ENCODE measurements at regions not wholly inside any gene's neighbourhood (a gene's known extent, or its start where the extent isn't known, plus 50 kb on each side); places are given as distances from the start of the nearest gene placed in this dataset.

DNA sequence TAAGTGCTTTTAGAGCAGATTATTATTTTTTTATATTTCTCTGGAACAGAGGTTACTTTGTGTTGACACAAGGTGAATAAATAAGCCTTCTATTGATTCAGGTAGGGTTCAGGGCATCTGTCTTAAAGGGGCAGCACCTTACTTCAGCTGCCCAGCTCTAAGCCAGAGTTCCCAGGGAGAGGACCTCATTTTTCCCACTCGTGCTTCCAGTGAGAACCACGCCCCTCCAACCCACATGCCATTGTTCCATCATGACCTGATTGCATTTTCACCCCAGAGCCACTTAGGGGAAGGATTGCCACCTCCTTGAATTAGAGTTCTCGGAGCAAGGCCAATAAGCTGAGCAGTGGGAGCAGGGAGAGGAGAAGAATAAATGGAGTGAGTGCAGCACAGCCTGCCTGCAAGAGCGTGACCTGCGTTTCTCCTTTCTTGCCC, 104.3 kb upstream of the FRY start:
- TF ChIP-seq, protein P1, sequence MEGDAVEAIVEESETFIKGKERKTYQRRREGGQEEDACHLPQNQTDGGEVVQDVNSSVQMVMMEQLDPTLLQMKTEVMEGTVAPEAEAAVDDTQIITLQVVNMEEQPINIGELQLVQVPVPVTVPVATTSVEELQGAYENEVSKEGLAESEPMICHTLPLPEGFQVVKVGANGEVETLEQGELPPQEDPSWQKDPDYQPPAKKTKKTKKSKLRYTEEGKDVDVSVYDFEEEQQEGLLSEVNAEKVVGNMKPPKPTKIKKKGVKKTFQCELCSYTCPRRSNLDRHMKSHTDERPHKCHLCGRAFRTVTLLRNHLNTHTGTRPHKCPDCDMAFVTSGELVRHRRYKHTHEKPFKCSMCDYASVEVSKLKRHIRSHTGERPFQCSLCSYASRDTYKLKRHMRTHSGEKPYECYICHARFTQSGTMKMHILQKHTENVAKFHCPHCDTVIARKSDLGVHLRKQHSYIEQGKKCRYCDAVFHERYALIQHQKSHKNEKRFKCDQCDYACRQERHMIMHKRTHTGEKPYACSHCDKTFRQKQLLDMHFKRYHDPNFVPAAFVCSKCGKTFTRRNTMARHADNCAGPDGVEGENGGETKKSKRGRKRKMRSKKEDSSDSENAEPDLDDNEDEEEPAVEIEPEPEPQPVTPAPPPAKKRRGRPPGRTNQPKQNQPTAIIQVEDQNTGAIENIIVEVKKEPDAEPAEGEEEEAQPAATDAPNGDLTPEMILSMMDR (IDR thresholded peaks at IDR 0.05), result no peak
- Histone ChIP-seq H3K79me2 (no peaks in the 10 kb centered on the region), H3K27ac (no peak overlapping the region)

DNA sequence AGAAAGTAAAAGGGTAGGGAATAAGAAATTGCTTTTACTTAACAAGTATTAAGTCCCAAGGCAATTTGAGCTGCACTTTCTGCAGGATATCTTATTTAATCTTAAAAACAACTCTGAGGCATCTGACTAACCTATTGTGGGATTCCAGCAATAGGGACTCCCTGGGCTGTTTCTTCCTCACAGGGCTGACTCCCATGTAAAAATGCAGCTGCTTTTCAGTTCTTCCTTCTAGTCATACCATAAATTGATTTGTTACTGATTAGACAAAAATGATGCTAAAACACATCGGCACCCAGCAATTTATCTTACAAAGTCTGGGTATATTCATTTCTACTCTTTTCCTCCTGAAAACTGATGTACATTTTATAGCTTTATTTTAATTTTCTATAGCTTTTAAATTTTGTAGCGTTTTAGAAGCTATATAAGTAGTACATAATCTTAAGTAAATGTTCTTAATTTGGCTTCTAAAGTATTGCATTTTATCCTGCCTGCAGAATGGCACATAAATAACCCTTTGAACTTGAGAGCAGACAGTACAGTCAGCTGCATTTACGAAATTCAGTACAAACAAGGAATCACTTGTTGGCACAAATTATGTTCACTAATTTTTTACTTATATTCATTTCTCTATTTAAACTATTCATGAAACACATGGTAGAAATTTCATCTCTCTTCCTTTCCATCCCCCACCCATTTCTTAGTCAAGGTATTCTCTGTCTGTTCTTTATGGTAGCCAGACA, 102.4 kb upstream of the FRY start:
- Histone ChIP-seq H3K4me1 (no peaks in the 10 kb centered on the region), H3K27ac (no peak overlapping the region)

More for the DNA sequence above, 104.3 kb upstream of the FRY start:
- Histone ChIP-seq H3K4me1 (no peaks in the 10 kb centered on the region), H3K9me3 (ENCODE audit: control insufficient read depth, low read length) (no peaks in the 10 kb centered on the region), H3K4me3 (ENCODE audit: low read depth, low read length) (no peak overlapping the region), H3K9ac (no peak overlapping the region), H2AFZ (no peak overlapping the region), H3K4me2 (ENCODE audit: low read length) (no peak overlapping the region), H3K27me3 (ENCODE audit: control insufficient read depth, insufficient read depth, low read length) (no peaks in the 10 kb centered on the region), H3K36me3 (ENCODE audit: control insufficient read depth, insufficient read depth, low read length) (no peaks in the 10 kb centered on the region)

DNA sequence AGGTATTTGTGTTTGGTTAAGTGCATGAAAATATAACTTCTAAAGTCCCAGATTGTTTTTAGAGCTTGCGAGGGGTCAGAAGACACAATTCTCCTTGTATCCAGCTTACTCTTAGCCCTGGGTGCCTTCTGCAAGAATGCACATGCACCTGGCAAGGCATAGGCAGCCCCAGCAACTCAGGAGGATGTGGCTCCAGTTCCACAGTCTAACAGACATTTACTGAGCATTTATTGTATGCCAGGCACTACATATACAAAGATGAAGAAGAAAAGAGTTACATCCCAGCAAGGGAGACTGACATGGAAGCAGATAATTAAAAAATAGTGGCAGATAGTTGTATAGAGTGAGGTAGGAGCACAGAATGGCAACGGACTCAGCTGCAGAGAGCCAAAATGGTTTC, 101.1 kb upstream of the FRY start:
- Histone ChIP-seq H3K36me3 (ENCODE audit: control insufficient read depth, insufficient read depth, low read length) (no peaks in the 10 kb centered on the region), H2AFZ (no peak overlapping the region), H3K9ac (no peak overlapping the region), H3K4me3 (ENCODE audit: low read depth, low read length) (no peak overlapping the region), H3K4me1 (no peaks in the 10 kb centered on the region), H3K4me2 (ENCODE audit: low read length) (no peak overlapping the region), H3K27ac (no peak overlapping the region), H3K9me3 (ENCODE audit: control insufficient read depth, low read length) (no peaks in the 10 kb centered on the region), H3K27me3 (ENCODE audit: control insufficient read depth, insufficient read depth, low read length) (no peaks in the 10 kb centered on the region), H3K79me2 (no peaks in the 10 kb centered on the region)
- TF ChIP-seq, protein P1 (IDR thresholded peaks at IDR 0.05), result no peak

More for the DNA sequence above, 102.4 kb upstream of the FRY start:
- TF ChIP-seq, protein P1 (IDR thresholded peaks at IDR 0.05), result no peak
- Histone ChIP-seq H3K79me2 (no peaks in the 10 kb centered on the region), H3K36me3 (ENCODE audit: control insufficient read depth, insufficient read depth, low read length) (no peaks in the 10 kb centered on the region), H2AFZ (no peak overlapping the region), H3K4me2 (ENCODE audit: low read length) (no peak overlapping the region), H3K4me3 (ENCODE audit: low read depth, low read length) (no peak overlapping the region), H3K9me3 (ENCODE audit: control insufficient read depth, low read length) (no peaks in the 10 kb centered on the region), H3K9ac (no peak overlapping the region), H3K27me3 (ENCODE audit: control insufficient read depth, insufficient read depth, low read length) (no peaks in the 10 kb centered on the region)

DNA sequence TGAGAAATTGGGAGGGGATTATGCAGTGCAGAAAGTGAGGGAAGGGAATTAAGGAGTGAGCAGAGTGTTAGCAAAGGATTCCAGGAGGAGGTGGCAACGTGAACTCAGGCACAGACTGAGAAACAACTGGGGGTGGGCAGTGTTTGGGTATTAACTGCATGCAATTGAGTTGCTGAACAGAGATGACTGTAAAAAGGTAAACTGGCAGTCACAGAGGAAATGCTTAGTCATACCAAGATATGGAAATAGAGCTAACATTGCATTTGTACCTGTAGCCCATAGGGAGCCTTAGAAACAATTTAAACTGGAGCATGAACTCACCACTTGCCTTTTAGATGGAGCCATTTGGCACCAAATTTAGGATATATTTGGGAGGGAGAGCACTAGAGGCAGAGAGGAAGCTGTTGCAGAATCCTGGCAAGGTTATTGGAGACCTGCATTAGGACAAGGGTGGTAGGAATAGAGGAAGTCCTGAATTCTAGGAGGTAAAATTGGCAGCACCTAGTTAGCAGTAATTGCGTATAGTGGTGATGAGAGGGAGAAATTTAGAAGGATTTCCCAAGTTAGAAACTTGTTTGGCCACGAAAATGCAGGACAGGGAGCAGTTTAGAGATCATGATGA, 100.6 kb upstream of the FRY start:
- no peak overlapping the region for H2AFZ ChIP-seq
- no peak overlapping the region for H3K9ac ChIP-seq
- no peaks in the 10 kb centered on the region for H3K36me3 ChIP-seq (ENCODE audit: control insufficient read depth, insufficient read depth, low read length)
- TF ChIP-seq, protein P1 (IDR thresholded peaks at IDR 0.05), result no peak
- no peak overlapping the region for H3K4me2 ChIP-seq (ENCODE audit: low read length)
- H3K27me3 ChIP-seq (ENCODE audit: control insufficient read depth, insufficient read depth, low read length), result no peaks in the 10 kb centered on the region
- H3K27ac ChIP-seq, result no peak overlapping the region
- no peaks in the 10 kb centered on the region for H3K9me3 ChIP-seq (ENCODE audit: control insufficient read depth, low read length)
- H3K79me2 ChIP-seq, result no peaks in the 10 kb centered on the region
- no peak overlapping the region for H3K4me3 ChIP-seq (ENCODE audit: low read depth, low read length)
- no peaks in the 10 kb centered on the region for H3K4me1 ChIP-seq
